ENCODE measurements at regions not wholly inside any gene's neighbourhood (a gene's known extent, or its start where the extent isn't known, plus 50 kb on each side); places are given as distances from the start of the nearest gene placed in this dataset.

- Mint-ChIP-seq H3K36me3 (ENCODE audit: low read depth) (no peaks in the 10 kb centered on the region), H3K9me3 (peaks cover 27% of the 10 kb centered on the region), H3K27me3 (ENCODE audit: low read depth) (no peaks in the 10 kb centered on the region), H3K4me1 (peaks cover 13% of the 10 kb centered on the region), H3K27ac (peak overlapping the region; percentile 19 to 81 (median 62)), H3K4me3 (no peak overlapping the region)
- TF ChIP-seq CTCF (IDR thresholded peaks at IDR 0.05; ENCODE audit: unreplicated experiment in 3 of 3) = no peak
These were observed 668.2 kb upstream of the IGFBP3 start for GRCh38 chr7:46589286-46589685.

- peaks cover 4% of the 10 kb centered on the region for H3K9me3 Mint-ChIP-seq
- peaks cover 13% of the 10 kb centered on the region for H3K4me1 Mint-ChIP-seq
- no peaks in the 10 kb centered on the region for H3K27me3 Mint-ChIP-seq (ENCODE audit: low read depth)
- H3K27ac Mint-ChIP-seq = no peak overlapping the region
- no peak overlapping the region for H3K4me3 Mint-ChIP-seq
- TF ChIP-seq CTCF (IDR thresholded peaks at IDR 0.05; ENCODE audit: unreplicated experiment in 3 of 3) = no peak
- H3K36me3 Mint-ChIP-seq (ENCODE audit: low read depth) = no peaks in the 10 kb centered on the region
These were observed 665.3 kb upstream of the IGFBP3 start for GRCh38 chr7:46586406-46586805.

GRCh38 chr7:46583656-46584055 is 662.6 kb upstream of the IGFBP3 start:
- no peaks in the 10 kb centered on the region for H3K27me3 Mint-ChIP-seq (ENCODE audit: low read depth)
- no peak overlapping the region for H3K27ac Mint-ChIP-seq
- no peaks in the 10 kb centered on the region for H3K9me3 Mint-ChIP-seq
- H3K4me1 Mint-ChIP-seq = no peaks in the 10 kb centered on the region
- no peak overlapping the region for H3K4me3 Mint-ChIP-seq
- no peaks in the 10 kb centered on the region for H3K36me3 Mint-ChIP-seq (ENCODE audit: low read depth)
- no peak for TF ChIP-seq CTCF (IDR thresholded peaks at IDR 0.05; ENCODE audit: unreplicated experiment in 3 of 3)

GRCh38 chr7:46581268-46581667 is 660.2 kb upstream of the IGFBP3 start:
- no peak for TF ChIP-seq CTCF (IDR thresholded peaks at IDR 0.05; ENCODE audit: unreplicated experiment in 3 of 3)

GRCh38 chr7:46580766-46581165 is 659.7 kb upstream of the IGFBP3 start:
- Mint-ChIP-seq H3K27me3 (ENCODE audit: low read depth) (no peaks in the 10 kb centered on the region), H3K4me3 (no peak overlapping the region), H3K36me3 (ENCODE audit: low read depth) (no peaks in the 10 kb centered on the region), H3K9me3 (peaks cover 2% of the 10 kb centered on the region), H3K4me1 (no peaks in the 10 kb centered on the region), H3K27ac (no peak overlapping the region)
- TF ChIP-seq CTCF (IDR thresholded peaks at IDR 0.05; ENCODE audit: unreplicated experiment in 3 of 3) = no peak

More at GRCh38 chr7:46581268-46581667, 660.2 kb upstream of the IGFBP3 start:
- Mint-ChIP-seq H3K4me1 (no peaks in the 10 kb centered on the region), H3K36me3 (ENCODE audit: low read depth) (no peaks in the 10 kb centered on the region), H3K9me3 (peaks cover 2% of the 10 kb centered on the region), H3K27me3 (ENCODE audit: low read depth) (no peaks in the 10 kb centered on the region), H3K4me3 (no peak overlapping the region), H3K27ac (no peak overlapping the region)

GRCh38 chr7:46577394-46577793 is 656.3 kb upstream of the IGFBP3 start:
- Mint-ChIP-seq H3K4me1 (no peaks in the 10 kb centered on the region), H3K9me3 (peaks cover 6% of the 10 kb centered on the region), H3K27me3 (ENCODE audit: low read depth) (no peaks in the 10 kb centered on the region), H3K27ac (peak overlapping the region in 1 of 3 experiments; percentile 9), H3K36me3 (ENCODE audit: low read depth) (peaks cover 3% of the 10 kb centered on the region), H3K4me3 (no peak overlapping the region)
- no peak for TF ChIP-seq CTCF (IDR thresholded peaks at IDR 0.05; ENCODE audit: unreplicated experiment in 3 of 3)

All from nephron (organoid).